ENCODE measurements at regions not wholly inside any gene's neighbourhood (a gene's known extent, or its start where the extent isn't known, plus 50 kb on each side); places are given as distances from the start of the nearest gene placed in this dataset.

DNA sequence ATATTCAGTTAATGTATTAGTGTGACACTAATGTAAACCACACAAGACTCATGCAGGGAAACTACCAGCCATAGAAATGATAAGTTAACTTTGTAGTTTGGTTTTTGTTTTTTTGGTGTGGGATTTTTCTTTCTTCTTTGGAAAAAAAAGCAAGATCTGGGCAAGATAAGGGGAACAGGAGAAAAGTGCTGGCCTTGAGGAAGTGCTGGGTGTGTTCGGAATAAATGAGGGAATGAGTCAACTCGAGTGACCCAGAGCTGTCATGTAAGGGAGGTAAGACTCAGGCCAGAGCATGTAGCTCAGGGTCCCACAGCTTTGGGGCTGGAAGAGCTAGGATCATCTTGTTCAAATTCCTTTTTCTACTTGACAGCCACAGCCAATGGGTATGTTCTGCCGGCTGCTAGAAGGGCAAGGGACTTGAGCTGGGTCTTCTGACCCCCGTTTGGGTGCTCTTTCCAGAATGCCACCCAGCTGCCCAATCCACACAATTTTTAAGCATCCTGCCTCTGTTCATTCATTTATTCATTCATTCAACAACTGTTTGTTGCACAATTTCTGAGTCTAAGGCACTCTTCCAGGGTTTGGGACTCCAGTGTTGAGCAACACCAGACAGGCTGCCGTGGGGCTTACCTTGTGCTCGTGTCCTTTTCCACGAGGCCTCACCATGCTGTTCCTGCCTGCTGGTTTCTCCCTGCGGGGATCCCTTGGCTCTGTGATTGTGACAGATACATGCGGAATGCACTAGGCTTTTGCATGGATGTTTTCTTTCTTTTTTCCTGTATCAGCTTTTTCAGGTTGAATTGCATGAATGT is 54.5 kb downstream of the CLDN34 start:
- no peak for DNase-seq (ENCODE audit: low read depth in 2 of 2)

DNA sequence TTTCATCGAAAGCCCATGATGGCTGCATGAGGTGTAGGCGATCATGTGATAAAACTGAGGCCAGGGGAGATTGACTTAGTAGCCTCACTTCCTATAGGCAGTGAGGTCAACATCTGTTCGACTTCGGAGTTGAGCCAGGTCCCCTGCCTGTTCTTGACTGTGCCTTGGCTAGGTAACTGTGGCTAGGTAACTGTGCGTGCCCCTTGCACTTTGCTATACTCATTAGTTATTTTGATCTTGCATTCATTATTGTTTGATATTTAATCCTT is 55.0 kb downstream of the CLDN34 start:
- no peak for DNase-seq (ENCODE audit: low read depth in 2 of 2)

DNA sequence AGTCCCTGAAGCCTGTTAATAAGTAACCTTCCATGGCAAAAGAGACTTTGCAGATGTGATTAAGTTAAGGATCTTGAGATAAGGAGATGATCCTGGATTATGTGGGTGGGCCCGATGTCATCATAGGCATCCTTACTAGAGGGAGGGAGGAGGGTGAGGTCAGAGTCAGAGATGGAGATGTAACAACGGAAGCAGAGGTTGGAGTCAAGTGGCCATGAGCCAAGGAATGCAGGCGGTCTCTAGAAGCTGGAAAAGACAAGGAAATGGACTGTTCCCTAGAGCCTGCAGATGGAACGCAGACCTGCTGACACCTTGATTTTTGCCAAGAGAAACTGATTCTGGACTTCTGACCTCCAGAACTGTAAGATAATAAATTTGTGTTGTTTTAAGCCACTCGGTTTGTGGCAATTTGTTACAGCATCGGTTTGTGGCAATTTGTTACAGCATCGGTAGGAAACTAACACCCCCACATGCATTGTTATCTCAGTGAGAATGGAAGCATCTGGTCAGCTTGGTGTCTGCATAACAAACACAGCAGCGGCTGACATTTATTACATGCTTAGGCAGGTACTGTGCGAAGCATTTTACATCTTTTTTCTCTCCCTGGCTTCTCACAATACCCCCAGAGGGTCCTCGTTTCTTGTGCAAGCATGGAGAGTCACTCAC is 55.6 kb downstream of the CLDN34 start:
- no peak for DNase-seq (ENCODE audit: low read depth in 2 of 2)

DNA sequence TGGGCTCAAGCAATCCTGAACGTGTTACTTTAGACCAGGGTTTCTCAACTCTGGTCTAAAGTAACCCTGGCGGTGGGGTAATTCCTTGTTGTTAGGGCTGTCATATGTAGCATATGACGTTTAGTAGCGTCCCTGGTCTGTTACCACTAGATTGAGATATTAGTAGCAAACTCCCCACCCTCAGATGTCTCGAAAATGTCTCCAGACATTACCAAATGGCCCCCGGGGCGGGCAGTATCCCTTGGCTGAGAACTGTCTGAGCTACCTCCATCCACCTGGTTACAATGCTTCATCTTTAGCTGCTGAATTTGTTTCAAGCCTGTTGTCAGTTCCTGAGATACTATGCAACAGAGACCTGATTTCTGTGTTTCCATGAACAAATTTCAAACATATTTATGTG is 56.7 kb downstream of the CLDN34 start:
- no peak for DNase-seq (ENCODE audit: low read depth in 2 of 2)

DNA sequence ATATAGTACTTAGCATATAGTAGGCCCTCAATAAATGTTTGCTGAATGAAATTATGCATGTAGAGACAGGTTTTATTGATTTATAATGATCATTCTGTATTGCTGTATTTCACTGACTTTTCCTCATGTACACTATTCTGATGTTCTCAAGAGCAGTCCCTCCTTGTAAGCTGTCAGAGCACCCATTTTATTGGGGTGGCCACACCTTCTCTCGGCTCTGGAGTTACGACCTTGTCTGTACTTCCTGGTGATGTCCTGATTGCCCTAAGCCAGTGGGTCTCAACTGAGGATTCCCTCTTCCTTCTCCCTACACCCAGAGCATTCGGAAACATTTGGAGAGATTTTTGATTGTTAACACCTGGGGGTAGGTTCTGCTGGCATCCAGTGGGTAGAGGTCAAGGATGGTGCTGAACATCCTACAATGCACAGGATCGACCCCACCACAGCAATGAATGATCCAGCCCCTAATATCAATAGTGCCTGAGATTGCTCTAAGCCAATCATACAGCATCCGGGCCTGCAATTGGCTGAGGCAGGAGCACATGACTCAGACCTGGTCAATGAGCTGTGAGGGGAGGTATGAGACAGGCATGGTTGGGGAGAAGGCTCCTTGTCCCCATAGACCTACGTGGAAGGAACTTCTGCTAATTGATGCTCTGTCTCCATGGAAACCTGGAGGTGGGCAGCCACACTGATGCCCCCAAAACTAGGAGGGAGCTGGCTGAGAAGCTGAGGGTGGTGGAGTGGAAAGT is 58.8 kb downstream of the CLDN34 start:
- no peak for DNase-seq (ENCODE audit: low read depth in 2 of 2)

DNA sequence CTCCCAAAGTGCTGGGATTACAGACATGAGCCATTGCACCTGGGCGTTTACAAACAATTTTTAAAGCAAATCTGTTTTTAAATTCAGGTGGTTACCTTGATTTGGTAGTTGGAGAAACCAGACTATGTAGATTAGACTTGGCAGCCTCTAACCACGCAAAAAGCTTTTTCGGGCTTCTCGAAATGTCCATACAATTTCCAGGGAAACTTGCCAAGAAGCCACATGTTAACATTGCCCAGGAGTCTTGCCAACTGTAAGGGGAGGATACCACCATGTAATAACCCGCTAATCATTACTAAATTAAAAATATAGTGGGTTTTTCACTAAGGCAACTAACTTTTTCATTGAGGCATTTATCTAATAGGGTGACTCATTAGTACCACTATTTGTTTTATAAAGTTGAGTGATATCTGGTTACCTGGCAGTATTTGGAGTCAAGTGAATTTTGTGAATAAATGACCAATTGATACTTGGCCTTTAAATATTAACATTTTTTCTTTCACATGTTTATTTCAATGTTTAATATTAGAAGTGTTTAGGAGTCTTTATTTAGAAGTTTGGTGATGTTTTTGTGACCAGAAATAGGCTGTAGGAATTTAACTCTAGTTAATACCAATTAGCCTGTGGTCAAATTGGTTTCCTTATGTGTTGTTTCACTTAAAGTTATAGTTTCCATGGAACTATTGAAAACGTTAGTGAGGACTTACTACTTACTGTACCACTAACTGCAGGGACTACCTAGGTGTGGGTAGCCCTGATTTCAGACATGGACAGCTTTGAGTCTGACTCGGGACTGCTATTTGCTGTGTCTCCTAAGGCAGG is 61.3 kb downstream of the CLDN34 start:
- DNase-seq (ENCODE audit: low read depth in 2 of 2), result no peak

DNA sequence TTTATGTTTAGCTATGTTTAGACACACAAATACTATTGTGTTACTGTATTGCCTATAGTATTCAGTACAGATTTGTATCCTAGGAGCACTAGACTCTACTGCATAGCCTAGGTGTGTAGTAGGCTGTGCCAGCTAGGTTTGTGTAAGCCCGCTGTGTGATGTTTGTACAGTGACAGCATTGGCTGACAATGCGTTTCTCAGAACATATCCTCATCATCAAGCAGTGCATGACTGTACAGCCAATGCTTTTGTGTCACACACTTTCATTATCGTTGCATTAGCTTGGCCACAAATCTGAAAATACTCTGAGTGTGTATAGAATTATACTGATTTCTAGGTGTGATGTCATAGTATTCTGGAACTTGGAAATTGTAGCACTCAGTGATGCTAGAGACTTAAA is 63.4 kb downstream of the CLDN34 start:
- no peak for DNase-seq (ENCODE audit: low read depth in 2 of 2)

DNA sequence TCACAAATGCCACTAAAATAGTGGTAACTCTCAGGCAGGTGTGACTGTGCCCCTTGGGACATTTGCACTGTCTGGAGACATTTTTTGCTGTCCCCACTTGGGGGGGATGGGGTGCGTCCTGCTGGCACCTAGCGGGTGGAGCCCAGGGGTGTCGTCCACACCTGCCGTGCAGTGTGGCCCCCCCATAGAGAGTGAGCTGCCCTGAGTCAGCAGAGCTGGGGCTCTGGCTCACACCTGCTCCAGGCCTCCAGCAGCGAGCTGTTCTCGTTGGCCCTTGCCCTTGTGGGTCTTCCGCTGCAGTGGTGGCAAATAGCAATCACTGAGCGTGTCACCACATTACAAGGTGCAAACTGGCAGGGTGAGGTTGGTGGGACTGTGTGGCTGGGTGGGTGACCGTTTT is 64.6 kb downstream of the CLDN34 start:
- DNase-seq (ENCODE audit: low read depth in 2 of 2), result no peak

GRCh38 chrX:10032147-10032546 is 65.0 kb downstream of the CLDN34 start:
- DNase-seq (ENCODE audit: low read depth in 2 of 2), result no peak

GRCh38 chrX:10033375-10034007 is 66.3 kb downstream of the CLDN34 start:
- no peak for DNase-seq (ENCODE audit: low read depth in 2 of 2)

DNA sequence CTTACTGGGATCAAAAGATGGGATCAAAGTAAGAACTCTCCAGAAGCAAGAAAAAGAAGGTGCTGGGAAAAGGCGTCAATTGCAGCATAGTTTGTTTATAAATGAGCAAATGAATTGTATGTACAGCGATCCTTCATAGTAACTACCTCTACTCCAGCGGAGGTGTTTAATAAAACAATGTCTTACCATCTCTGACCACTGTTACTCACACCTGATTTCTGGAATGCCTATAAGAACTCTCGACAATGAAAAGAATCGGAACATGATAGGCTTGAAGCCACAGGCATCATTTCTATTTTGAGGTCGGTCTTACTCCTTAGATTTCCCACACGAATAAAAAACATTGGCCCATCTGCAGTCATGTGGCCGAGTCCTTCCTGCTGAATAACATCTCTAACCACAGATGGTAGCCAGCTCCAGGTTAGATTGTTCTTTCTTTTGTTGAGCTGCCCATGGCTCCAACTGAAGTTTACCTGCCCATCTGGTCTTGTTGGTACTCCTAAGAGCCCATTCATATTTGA is 67.6 kb downstream of the CLDN34 start:
- no peak for DNase-seq (ENCODE audit: low read depth in 2 of 2)

DNA sequence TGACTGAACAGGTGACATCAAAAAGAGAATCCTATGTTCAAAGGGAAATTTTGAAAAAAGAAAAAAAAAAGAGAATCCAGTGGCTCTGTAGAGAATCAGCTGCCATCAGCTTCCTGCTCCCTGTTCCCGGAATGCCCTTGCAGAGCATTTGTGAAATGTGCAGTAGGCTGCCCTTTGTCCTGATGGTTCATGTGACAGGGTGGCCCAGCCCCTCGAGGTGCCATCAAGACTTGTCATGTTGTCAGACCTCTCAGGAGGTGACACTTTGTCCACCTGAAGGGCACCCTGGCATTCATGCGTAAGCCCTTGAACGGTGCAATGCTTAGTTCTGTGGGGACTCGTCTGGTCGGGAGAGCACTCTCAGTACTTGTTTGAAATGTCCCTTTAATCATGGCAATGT is 71.4 kb downstream of the CLDN34 start:
- no peak for DNase-seq (ENCODE audit: low read depth in 2 of 2)

DNA sequence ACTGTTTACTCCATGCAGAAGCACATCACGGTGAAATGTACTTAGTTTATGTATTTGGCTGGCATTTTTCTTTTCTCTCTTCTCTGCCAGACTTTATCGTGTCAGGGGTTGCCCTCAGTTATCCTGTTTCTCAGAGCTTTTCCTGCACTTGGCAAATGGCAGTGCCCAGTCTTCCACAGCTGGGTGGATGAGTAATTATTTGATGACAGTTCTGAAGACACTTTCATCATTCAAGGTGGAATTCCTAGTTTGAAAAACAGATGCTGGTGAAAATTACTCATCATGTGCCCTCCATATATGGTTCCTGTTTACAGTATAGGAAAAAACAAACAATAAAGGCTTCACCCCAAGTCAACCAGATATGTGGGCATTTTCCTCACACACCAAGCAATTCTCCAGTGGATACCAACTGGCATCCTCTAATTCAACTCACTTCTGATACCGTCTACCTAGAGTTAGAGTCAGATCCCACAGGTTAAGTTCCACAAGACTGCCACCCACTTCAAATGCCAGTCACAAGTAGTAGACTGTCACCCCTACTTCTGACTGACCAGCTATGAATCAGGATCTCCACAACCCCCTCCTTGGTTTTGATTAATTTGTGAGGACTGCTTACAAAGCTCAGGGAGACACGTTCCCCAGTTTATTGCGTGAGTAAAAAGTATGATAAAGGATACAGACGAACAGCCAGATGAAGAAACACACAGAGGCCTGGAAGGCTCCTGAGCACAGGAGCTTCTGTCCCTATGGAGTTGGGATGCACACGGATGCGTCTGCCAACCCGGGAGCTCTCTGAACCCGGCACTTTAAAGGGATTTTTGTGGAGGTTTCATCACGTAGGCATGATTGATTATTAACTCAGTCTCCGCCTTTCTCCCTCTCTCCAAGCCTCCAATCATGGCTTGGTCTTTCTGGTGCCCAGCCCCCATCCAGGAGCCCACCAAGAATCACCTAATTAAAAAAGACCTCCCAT is 72.9 kb downstream of the CLDN34 start:
- DNase-seq (ENCODE audit: low read depth in 2 of 2), result no peak

DNA sequence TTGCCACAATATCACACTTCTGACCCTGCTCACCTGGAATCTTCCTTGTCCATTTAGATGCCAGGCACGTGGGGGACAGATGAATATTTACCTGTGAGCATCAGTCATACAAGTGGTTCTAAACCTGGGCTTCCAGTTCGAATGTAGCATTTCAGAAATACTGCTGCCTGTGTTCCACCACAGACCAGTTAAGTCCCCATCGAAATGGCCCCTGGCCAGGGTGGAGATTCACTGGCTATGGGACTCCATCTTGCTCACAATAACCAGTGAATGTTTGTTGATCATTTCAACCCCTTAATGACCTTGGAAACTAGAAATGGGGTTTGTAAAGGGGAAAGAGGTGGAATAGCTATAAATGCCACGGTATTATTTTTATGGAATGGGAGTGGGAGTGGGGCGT is 73.8 kb downstream of the CLDN34 start:
- no peak for DNase-seq (ENCODE audit: low read depth in 2 of 2)

DNA sequence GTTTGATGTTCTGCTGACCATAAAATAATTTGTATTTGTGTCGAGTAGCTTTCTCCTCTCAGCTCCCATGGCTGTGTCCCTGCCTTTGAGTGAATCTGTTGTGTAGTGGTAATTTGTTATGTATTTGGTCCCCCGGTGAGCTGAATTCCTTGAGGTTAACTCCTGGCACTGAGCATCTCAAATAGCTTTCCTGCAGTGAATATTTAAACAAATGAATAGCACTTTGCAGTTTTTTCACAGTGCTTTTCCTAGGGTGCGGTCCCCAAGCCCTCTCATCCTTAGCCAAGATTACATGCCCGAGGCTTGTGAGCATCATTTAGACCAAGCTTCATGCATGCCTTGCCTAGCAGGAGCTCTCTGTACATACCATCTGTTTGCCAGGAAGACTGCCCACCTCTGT is 74.2 kb downstream of the CLDN34 start:
- no peak for DNase-seq (ENCODE audit: low read depth in 2 of 2)

DNA sequence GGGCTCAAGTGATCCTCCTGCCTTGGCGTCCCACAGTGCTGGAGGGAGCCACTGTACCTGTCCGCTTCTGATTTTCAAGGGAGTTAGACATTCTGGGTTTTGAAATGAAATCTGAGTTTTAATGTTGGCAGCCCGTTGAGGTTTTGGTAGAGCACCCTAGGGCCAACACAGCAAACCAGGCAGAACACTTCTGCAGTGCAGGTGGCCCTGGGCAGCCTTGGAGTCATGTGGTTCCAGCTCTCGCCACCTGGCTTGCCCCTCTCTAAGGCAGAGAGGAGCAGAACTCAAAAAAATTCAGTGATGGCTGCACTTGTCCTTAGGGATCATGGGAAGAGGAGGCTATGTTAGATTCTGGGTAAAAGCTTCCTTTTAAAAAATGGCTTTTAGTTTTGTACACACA is 74.9 kb downstream of the CLDN34 start:
- DNase-seq (ENCODE audit: low read depth in 2 of 2), result no peak

GRCh38 chrX:10043386-10043785 is 76.2 kb downstream of the CLDN34 start:
- DNase-seq (ENCODE audit: low read depth in 2 of 2), result no peak

- DNase-seq (ENCODE audit: low read depth in 2 of 2), result no peak
Measured at GRCh38 chrX:10044021-10044420, 76.9 kb downstream of the CLDN34 start.

DNA sequence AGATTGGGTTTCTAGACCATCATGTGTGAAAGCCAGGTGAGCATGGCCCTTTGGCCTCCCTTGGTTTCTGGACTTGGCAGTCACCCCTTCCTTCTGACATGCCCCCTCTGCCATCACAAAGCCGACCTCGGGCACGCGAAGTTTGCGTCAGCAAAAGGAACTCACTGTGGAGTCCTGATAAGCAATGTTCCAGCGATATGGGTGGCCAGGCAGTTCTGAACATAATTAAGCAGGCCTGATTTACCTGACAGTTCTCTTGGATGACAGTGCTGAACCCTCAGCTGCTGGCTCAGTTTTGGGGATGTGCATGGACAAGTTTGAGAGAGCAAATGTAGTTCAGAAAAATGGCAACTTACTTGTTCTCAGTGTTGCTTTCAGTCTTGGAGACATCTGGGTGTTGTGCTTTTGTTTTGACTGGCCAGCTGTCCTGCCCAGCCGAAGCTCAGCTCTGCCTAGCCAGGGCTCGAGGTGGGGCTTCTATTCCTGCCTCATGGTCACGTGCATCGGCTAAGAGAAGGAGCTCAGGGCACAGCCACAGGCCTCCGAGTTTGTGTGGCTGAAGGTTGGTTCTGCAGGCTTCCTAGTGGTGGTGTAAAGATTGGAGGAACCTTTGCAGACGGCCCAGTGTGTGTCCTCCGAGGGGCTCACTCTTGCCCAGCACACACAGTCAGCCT is 78.3 kb downstream of the CLDN34 start:
- DNase-seq (ENCODE audit: low read depth in 2 of 2), result no peak

GRCh38 chrX:10047133-10047532 is 80.0 kb downstream of the CLDN34 start:
- DNase-seq (ENCODE audit: low read depth in 2 of 2), result no peak

Data from stimulated activated CD8-positive, alpha-beta memory T cell treated with anti-CD3 and anti-CD28 coated beads, Interleukin-2, amount 100 ng/mL, for 1 hour (primary cell).